T-helper 2 cell treated with Interferon-gamma antibody and Interleukin-4, amounts not matched to agents 5 μg/mL and 100 μg/mL, for 36 hours (primary cell): ENCODE measurements at regions not wholly inside any gene's neighbourhood (a gene's known extent, or its start where the extent isn't known, plus 50 kb on each side); places are given as distances from the start of the nearest gene placed in this dataset.

ENCODE experiments used
- DNase-seq: peaks from one replicate; pipeline ENCODE4 v3.0.0; 2021; ENCODE audit warnings: low spot score
- H3K27ac Mint-ChIP-seq: one replicate; pipeline ENCODE4 v1.8.0; 2021; ENCODE audit warnings: mild to moderate bottlenecking, mixed read lengths
- H3K27me3 Mint-ChIP-seq: one replicate; pipeline ENCODE4 v1.8.0; 2021; ENCODE audit warnings: low read depth, mixed read lengths
- H3K36me3 Mint-ChIP-seq: one replicate; pipeline ENCODE4 v1.8.0; 2021; ENCODE audit warnings: low read depth, mixed read lengths
- H3K4me1 Mint-ChIP-seq: one replicate; pipeline ENCODE4 v1.8.0; 2021; ENCODE audit warnings: low read depth, mixed read lengths
- H3K4me3 Mint-ChIP-seq: one replicate; pipeline ENCODE4 v1.8.0; 2022; ENCODE audit warnings: mild to moderate bottlenecking, moderate library complexity, mixed read lengths
- H3K9me3 Mint-ChIP-seq: one replicate; pipeline ENCODE4 v1.8.0; 2021; ENCODE audit warnings: mixed read lengths

GRCh38 chr13:59343132-59343531 is 820.6 kb downstream of the DIAPH3 start:
- DNase-seq = no peak
- Mint-ChIP-seq H3K9me3 (no peaks in the 10 kb centered on the region), H3K27ac (no peak overlapping the region), H3K4me3 (no peak overlapping the region), H3K4me1 (no peaks in the 10 kb centered on the region), H3K36me3 (no peaks in the 10 kb centered on the region), H3K27me3 (no peaks in the 10 kb centered on the region)

- Mint-ChIP-seq H3K9me3 (no peaks in the 10 kb centered on the region), H3K4me3 (no peak overlapping the region), H3K27me3 (no peaks in the 10 kb centered on the region), H3K4me1 (no peaks in the 10 kb centered on the region), H3K27ac (no peak overlapping the region), H3K36me3 (no peaks in the 10 kb centered on the region)
- DNase-seq = no peak
Measured at GRCh38 chr13:59343993-59344822, 819.5 kb downstream of the DIAPH3 start.

- no peaks in the 10 kb centered on the region for H3K36me3 Mint-ChIP-seq
- H3K4me1 Mint-ChIP-seq = no peaks in the 10 kb centered on the region
- no peak overlapping the region for H3K27ac Mint-ChIP-seq
- no peak overlapping the region for H3K4me3 Mint-ChIP-seq
- no peaks in the 10 kb centered on the region for H3K9me3 Mint-ChIP-seq
- H3K27me3 Mint-ChIP-seq = no peaks in the 10 kb centered on the region
- DNase-seq = no peak
Measured at GRCh38 chr13:59345311-59345710, 818.4 kb downstream of the DIAPH3 start.

GRCh38 chr13:59346999-59347723 is 816.6 kb downstream of the DIAPH3 start:
- no peak for DNase-seq
- H3K27ac Mint-ChIP-seq = no peak overlapping the region
- no peaks in the 10 kb centered on the region for H3K36me3 Mint-ChIP-seq
- H3K4me3 Mint-ChIP-seq = no peak overlapping the region
- H3K4me1 Mint-ChIP-seq = no peaks in the 10 kb centered on the region
- no peaks in the 10 kb centered on the region for H3K9me3 Mint-ChIP-seq
- H3K27me3 Mint-ChIP-seq = no peaks in the 10 kb centered on the region

GRCh38 chr13:59348617-59349016 is 815.1 kb downstream of the DIAPH3 start:
- Mint-ChIP-seq H3K9me3 (no peaks in the 10 kb centered on the region), H3K27ac (no peak overlapping the region), H3K4me1 (no peaks in the 10 kb centered on the region), H3K27me3 (no peaks in the 10 kb centered on the region), H3K36me3 (no peaks in the 10 kb centered on the region), H3K4me3 (no peak overlapping the region)
- DNase-seq = no peak

GRCh38 chr13:59352600-59352999 is 811.1 kb downstream of the DIAPH3 start:
- no peak overlapping the region for H3K4me3 Mint-ChIP-seq
- H3K36me3 Mint-ChIP-seq = no peaks in the 10 kb centered on the region
- no peak overlapping the region for H3K27ac Mint-ChIP-seq
- DNase-seq = no peak
- H3K27me3 Mint-ChIP-seq = no peaks in the 10 kb centered on the region
- H3K4me1 Mint-ChIP-seq = no peaks in the 10 kb centered on the region
- H3K9me3 Mint-ChIP-seq = no peaks in the 10 kb centered on the region

- Mint-ChIP-seq H3K36me3 (no peaks in the 10 kb centered on the region), H3K4me1 (no peaks in the 10 kb centered on the region), H3K4me3 (no peak overlapping the region), H3K27me3 (no peaks in the 10 kb centered on the region), H3K9me3 (no peaks in the 10 kb centered on the region), H3K27ac (no peak overlapping the region)
- DNase-seq = no peak
Measured at GRCh38 chr13:59354665-59355369, 808.9 kb downstream of the DIAPH3 start.

- H3K27ac Mint-ChIP-seq = no peak overlapping the region
- no peaks in the 10 kb centered on the region for H3K36me3 Mint-ChIP-seq
- peaks cover 2% of the 10 kb centered on the region for H3K4me1 Mint-ChIP-seq
- no peak for DNase-seq
- no peak overlapping the region for H3K4me3 Mint-ChIP-seq
- H3K27me3 Mint-ChIP-seq = no peaks in the 10 kb centered on the region
- no peaks in the 10 kb centered on the region for H3K9me3 Mint-ChIP-seq
Measured at GRCh38 chr13:59356607-59357006, 807.1 kb downstream of the DIAPH3 start.

GRCh38 chr13:59358014-59358413 is 805.7 kb downstream of the DIAPH3 start:
- no peak for DNase-seq
- Mint-ChIP-seq H3K4me3 (no peak overlapping the region), H3K4me1 (peaks cover 2% of the 10 kb centered on the region), H3K27me3 (no peaks in the 10 kb centered on the region), H3K36me3 (no peaks in the 10 kb centered on the region), H3K9me3 (no peaks in the 10 kb centered on the region), H3K27ac (no peak overlapping the region)

- H3K4me1 Mint-ChIP-seq = peaks cover 2% of the 10 kb centered on the region
- no peak overlapping the region for H3K4me3 Mint-ChIP-seq
- H3K36me3 Mint-ChIP-seq = no peaks in the 10 kb centered on the region
- H3K9me3 Mint-ChIP-seq = no peaks in the 10 kb centered on the region
- H3K27me3 Mint-ChIP-seq = no peaks in the 10 kb centered on the region
- DNase-seq = no peak
- no peak overlapping the region for H3K27ac Mint-ChIP-seq
Measured at GRCh38 chr13:59360108-59360507, 803.6 kb downstream of the DIAPH3 start.

- Mint-ChIP-seq H3K27me3 (no peaks in the 10 kb centered on the region), H3K9me3 (no peaks in the 10 kb centered on the region)
Measured at GRCh38 chr13:59360916-59361315, 802.8 kb downstream of the DIAPH3 start.

GRCh38 chr13:59363313-59363712 is 800.4 kb downstream of the DIAPH3 start:
- Mint-ChIP-seq H3K27ac (no peak overlapping the region), H3K9me3 (no peaks in the 10 kb centered on the region), H3K27me3 (no peaks in the 10 kb centered on the region), H3K36me3 (no peaks in the 10 kb centered on the region), H3K4me3 (no peak overlapping the region), H3K4me1 (peaks cover 2% of the 10 kb centered on the region)
- DNase-seq = no peak

More at GRCh38 chr13:59360916-59361315, 802.8 kb downstream of the DIAPH3 start:
- no peak for DNase-seq
- Mint-ChIP-seq H3K4me1 (peaks cover 2% of the 10 kb centered on the region), H3K27ac (no peak overlapping the region), H3K36me3 (no peaks in the 10 kb centered on the region), H3K4me3 (no peak overlapping the region)

GRCh38 chr13:59363947-59364346 is 799.8 kb downstream of the DIAPH3 start:
- no peak for DNase-seq
- Mint-ChIP-seq H3K27me3 (no peaks in the 10 kb centered on the region), H3K4me1 (peaks cover 2% of the 10 kb centered on the region), H3K27ac (no peak overlapping the region), H3K4me3 (no peak overlapping the region), H3K9me3 (no peaks in the 10 kb centered on the region), H3K36me3 (no peaks in the 10 kb centered on the region)

- Mint-ChIP-seq H3K4me1 (peaks cover 2% of the 10 kb centered on the region), H3K36me3 (no peaks in the 10 kb centered on the region), H3K27ac (no peak overlapping the region), H3K9me3 (no peaks in the 10 kb centered on the region), H3K27me3 (no peaks in the 10 kb centered on the region), H3K4me3 (no peak overlapping the region)
- DNase-seq = no peak
Measured at GRCh38 chr13:59364641-59365085, 799.1 kb downstream of the DIAPH3 start.
